KMS-11 (cell line): ENCODE measurements at regions not wholly inside any gene's neighbourhood (a gene's known extent, or its start where the extent isn't known, plus 50 kb on each side); places are given as distances from the start of the nearest gene placed in this dataset.
"Not testable (repeated sequence)": the region's sequence is repeated elsewhere in the genome, so short reads cannot be mapped to it uniquely, and the experiment has no call there.

Experiments used
- H2AFZ ChIP-seq: fragments of 200-600 bp; sonication (generic); 2 replicates; pipeline ENCODE4 v1.6.1; 2016; ENCODE audit warnings: antibody characterized with exemption, mixed run types, low read depth
- H3K27ac ChIP-seq: fragments of 200-600 bp; sonication (generic); 2 replicates; pipeline ENCODE4 v1.6.1; 2016; ENCODE audit warnings: mild to moderate bottlenecking, mixed run types
- H3K27me3 ChIP-seq: fragments of 200-600 bp; sonication (generic); 2 replicates; pipeline ENCODE4 v1.6.1; 2017; ENCODE audit warnings: mild to moderate bottlenecking, low read depth, mixed run types, moderate library complexity; ENCODE audit not compliant: insufficient read depth
- H3K36me3 ChIP-seq: fragments of 200-600 bp; sonication (generic); 2 replicates; pipeline ENCODE4 v1.6.1; 2017; ENCODE audit warnings: mild to moderate bottlenecking, mixed run types; ENCODE audit not compliant: insufficient read depth
- H3K4me1 ChIP-seq: fragments of 200-600 bp; sonication (generic); 2 replicates; pipeline ENCODE4 v1.6.1; 2016; ENCODE audit warnings: mild to moderate bottlenecking, low read depth, mixed run types; ENCODE audit not compliant: poor library complexity, severe bottlenecking
- H3K4me2 ChIP-seq: fragments of 200-600 bp; sonication (generic); 2 replicates; pipeline ENCODE4 v1.7.0; 2016; ENCODE audit warnings: mild to moderate bottlenecking, mixed run types
- H3K4me3 ChIP-seq: fragments of 200-600 bp; sonication (generic); IDR thresholded peaks from 2 replicates; pipeline ENCODE4 v1.6.1; 2017; ENCODE audit warnings: low read depth, low read length, mixed read lengths; ENCODE audit not compliant: insufficient read depth
- H3K79me2 ChIP-seq: fragments of 200-600 bp; sonication (generic); 2 replicates; pipeline ENCODE4 v1.6.1; 2016; ENCODE audit warnings: low read depth, mixed run types; ENCODE audit not compliant: insufficient read depth
- H3K9ac ChIP-seq: fragments of 200-600 bp; sonication (generic); 2 replicates; pipeline ENCODE4 v1.6.1; 2016; ENCODE audit warnings: mild to moderate bottlenecking, mixed run types
- H4K20me1 ChIP-seq: fragments of 200-600 bp; sonication (generic); 2 replicates; pipeline ENCODE4 v1.6.1; 2016; ENCODE audit warnings: mild to moderate bottlenecking, mixed run types; ENCODE audit not compliant: insufficient read depth
- TF ChIP-seq, protein P1 (sequence below): fragments of 200-600 bp; sonication (generic); conservative IDR thresholded peaks from 2 replicates; pipeline ENCODE4 v1.6.1; 2017; ENCODE audit warnings: low read depth, mild to moderate bottlenecking, antibody characterized with exemption, low read length, moderate library complexity, mixed read lengths

DNA sequence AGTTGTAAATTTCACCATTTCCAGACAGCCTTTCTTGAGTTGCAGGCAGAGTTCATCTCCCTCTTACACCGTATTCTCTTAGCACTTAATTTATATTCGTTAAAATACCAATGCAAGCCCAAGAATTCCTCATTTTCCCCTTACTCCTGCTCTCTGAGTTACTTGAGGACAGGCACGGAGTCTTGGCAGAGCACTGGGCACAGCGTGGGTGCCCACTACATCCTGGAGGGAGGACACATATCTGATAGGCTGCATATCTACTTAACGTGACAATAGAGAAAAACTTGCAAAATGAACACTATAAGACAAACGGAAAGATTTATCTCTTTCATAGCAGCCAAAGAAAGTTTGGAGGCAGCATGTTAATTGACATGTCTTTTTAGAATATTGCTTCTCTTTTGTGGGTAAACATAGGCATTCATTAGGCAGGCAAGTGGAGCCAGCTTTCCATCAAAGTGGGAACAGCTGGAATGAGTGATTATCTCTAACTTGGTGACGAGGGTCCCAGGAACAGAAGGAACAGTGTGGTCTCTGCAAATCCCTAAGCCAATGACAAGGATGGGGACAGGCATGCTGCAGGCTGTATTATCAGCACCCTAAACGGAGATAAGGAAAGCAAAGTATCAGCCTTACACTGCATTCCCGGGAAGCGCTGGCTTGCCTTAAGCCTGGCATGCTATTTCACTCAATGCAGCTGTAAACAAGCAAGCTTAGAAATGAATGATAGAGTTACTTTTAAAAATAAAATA lies 116.5 kb downstream of the RTP4 start:
- H3K4me1 ChIP-seq = no peaks in the 10 kb centered on the region
- no peaks in the 10 kb centered on the region for H3K36me3 ChIP-seq
- H3K4me3 ChIP-seq = no peak overlapping the region
- TF ChIP-seq, protein P1, sequence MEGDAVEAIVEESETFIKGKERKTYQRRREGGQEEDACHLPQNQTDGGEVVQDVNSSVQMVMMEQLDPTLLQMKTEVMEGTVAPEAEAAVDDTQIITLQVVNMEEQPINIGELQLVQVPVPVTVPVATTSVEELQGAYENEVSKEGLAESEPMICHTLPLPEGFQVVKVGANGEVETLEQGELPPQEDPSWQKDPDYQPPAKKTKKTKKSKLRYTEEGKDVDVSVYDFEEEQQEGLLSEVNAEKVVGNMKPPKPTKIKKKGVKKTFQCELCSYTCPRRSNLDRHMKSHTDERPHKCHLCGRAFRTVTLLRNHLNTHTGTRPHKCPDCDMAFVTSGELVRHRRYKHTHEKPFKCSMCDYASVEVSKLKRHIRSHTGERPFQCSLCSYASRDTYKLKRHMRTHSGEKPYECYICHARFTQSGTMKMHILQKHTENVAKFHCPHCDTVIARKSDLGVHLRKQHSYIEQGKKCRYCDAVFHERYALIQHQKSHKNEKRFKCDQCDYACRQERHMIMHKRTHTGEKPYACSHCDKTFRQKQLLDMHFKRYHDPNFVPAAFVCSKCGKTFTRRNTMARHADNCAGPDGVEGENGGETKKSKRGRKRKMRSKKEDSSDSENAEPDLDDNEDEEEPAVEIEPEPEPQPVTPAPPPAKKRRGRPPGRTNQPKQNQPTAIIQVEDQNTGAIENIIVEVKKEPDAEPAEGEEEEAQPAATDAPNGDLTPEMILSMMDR = no peak
- no peaks in the 10 kb centered on the region for H3K27me3 ChIP-seq
- no peak overlapping the region for H3K27ac ChIP-seq
- H3K79me2 ChIP-seq = no peaks in the 10 kb centered on the region
- no peak overlapping the region for H3K4me2 ChIP-seq
- no peak overlapping the region for H2AFZ ChIP-seq
- no peaks in the 10 kb centered on the region for H4K20me1 ChIP-seq
- H3K9ac ChIP-seq = no peak overlapping the region

DNA sequence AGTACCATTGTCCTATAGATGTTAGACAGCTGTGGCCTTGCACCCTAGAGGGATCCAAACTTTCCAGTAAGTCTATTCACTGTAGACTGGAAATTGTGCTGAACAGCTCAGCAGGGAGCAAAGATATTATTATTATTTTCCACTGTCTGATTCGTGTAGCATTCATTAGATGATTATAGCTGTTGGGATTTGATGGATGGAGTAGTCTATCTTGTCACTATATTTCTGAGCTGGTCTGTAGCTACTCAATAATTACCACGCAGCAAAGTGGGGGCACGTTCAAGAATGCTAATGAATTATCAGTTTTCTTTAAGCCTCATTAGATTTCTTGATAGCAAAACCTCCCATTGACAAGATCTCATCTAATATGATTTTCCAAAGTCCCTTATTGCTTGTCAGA lies 113.2 kb downstream of the RTP4 start:
- H4K20me1 ChIP-seq = no peaks in the 10 kb centered on the region
- H2AFZ ChIP-seq = no peak overlapping the region
- H3K4me1 ChIP-seq = no peaks in the 10 kb centered on the region
- no peaks in the 10 kb centered on the region for H3K27me3 ChIP-seq
- no peaks in the 10 kb centered on the region for H3K36me3 ChIP-seq
- H3K27ac ChIP-seq = no peak overlapping the region
- no peak overlapping the region for H3K9ac ChIP-seq
- no peak overlapping the region for H3K4me2 ChIP-seq
- no peak overlapping the region for H3K4me3 ChIP-seq
- TF ChIP-seq, protein P1 = no peak
- no peaks in the 10 kb centered on the region for H3K79me2 ChIP-seq

DNA sequence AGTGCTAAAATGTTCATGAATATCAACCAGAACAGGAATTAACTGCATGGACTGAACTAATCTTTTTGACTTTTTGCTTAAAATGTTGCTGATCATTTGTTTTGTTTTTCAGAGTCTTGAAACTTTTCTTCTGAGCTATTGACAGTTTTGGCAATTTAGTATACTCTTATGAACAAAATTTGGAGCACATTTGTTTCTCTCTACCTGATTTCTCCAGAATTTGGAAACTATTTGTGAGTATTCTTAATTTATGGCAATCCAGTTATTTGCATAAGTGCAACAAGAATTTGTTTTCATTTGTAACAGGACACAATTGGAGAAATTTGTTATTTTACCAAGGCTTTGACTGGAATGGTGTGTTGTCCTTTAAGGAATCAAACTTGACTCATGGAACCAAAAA lies 107.4 kb downstream of the RTP4 start:
- H3K9ac ChIP-seq, H3K4me3 ChIP-seq, H3K4me1 ChIP-seq, H3K36me3 ChIP-seq, H3K4me2 ChIP-seq, H2AFZ ChIP-seq, H3K79me2 ChIP-seq, H3K27ac ChIP-seq, H4K20me1 ChIP-seq, H3K27me3 ChIP-seq: not testable (repeated sequence)

DNA sequence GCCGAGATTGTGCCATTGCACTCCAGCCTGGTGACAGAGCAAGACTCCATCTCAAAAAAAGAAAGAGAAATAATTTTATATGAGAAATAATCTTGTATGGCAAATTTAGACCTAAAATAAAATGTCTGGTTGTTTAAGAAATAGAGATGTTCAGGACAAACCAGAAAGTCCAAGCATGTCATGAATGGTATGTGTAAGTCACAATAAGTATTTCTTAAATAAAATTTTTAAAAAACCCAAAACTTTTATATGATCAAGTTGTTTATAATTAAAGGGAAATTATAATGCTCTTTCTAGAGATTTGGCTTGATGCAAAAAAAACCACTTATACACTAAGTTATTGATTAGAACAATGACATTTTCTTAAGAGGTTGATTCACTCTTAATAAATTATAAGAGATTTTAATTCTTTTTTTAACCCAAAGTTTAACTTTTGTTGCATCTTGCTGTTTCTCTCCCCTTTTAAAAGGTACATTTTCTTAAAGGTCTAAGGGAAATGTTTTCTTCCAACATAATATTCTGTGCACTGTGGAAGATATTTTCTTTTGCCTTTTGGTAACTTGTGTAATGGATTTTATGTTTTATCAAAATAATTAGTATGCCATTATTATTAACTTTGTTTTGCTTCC lies 105.7 kb downstream of the RTP4 start:
- Histone ChIP-seq H3K4me3 (no peak overlapping the region), H3K36me3 (no peaks in the 10 kb centered on the region), H3K27me3 (no peaks in the 10 kb centered on the region), H3K9ac (no peak overlapping the region), H2AFZ (no peak overlapping the region), H3K4me1 (no peaks in the 10 kb centered on the region), H4K20me1 (no peaks in the 10 kb centered on the region), H3K27ac (no peak overlapping the region), H3K79me2 (no peaks in the 10 kb centered on the region), H3K4me2 (no peak overlapping the region)
- TF ChIP-seq, protein P1 = no peak

DNA sequence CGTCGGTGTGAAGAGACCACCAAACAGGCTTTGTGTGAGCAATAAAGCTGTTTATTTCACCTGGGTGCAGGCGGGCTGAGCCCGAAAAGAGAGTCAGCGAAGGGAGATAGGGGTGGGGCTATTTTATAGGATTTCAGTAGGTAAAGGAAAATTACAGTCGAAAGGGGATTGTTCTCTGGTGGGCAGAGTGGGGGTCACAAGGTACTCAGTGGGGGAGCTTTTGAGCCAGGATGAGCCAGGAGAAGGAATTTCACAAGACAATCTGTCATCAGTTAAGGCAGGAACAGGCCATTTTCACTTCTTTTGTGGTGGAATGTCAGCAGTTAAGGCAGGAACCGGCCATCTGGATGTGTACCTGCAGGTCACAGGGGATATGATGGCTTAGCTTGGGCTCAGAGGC lies 98.1 kb downstream of the RTP4 start:
- H3K79me2 ChIP-seq, H3K4me1 ChIP-seq, H3K27ac ChIP-seq, H2AFZ ChIP-seq, H4K20me1 ChIP-seq, H3K27me3 ChIP-seq, H3K36me3 ChIP-seq, H3K4me3 ChIP-seq, H3K9ac ChIP-seq, H3K4me2 ChIP-seq: not testable (repeated sequence)
